GM18517 (cell line): ENCODE measurements at regions not wholly inside any gene's neighbourhood (a gene's known extent, or its start where the extent isn't known, plus 50 kb on each side); places are given as distances from the start of the nearest gene placed in this dataset.
"Not testable (repeated sequence)": the region's sequence is repeated elsewhere in the genome, so short reads cannot be mapped to it uniquely, and the experiment has no call there.

Experiments
- ATAC-seq: cut with Tn5 transposase; IDR thresholded peaks from one replicate; pipeline ENCODE4 v1.9.1; 2021; ENCODE audit warnings: mild to moderate bottlenecking, moderate library complexity; ENCODE audit not compliant: unreplicated experiment

- ATAC-seq: no peak
Observed at GRCh38 chr22:46026899-46027210, 49.9 kb upstream of the WNT7B start.

- ATAC-seq: no peak
Observed at GRCh38 chr22:46027211-46028105, 50.5 kb upstream of the WNT7B start.

GRCh38 chr22:46028106-46028991 lies 51.4 kb upstream of the WNT7B start:
- ATAC-seq: no peak

GRCh38 chr22:46029036-46029435 lies 52.1 kb upstream of the WNT7B start:
- no peak for ATAC-seq

GRCh38 chr22:46029574-46030200 lies 52.7 kb upstream of the WNT7B start:
- no peak for ATAC-seq

GRCh38 chr22:46030231-46030880 lies 53.4 kb upstream of the WNT7B start:
- ATAC-seq: no peak

- no peak for ATAC-seq
Observed at GRCh38 chr22:46031066-46031465, 54.1 kb upstream of the WNT7B start.

GRCh38 chr22:46031557-46031956 lies 54.6 kb upstream of the WNT7B start:
- ATAC-seq: no peak

GRCh38 chr22:46031965-46032851 lies 55.2 kb upstream of the WNT7B start:
- no peak for ATAC-seq

- ATAC-seq: no peak
Observed at GRCh38 chr22:46033256-46034200, 56.6 kb upstream of the WNT7B start.

GRCh38 chr22:46034480-46034879 lies 57.5 kb upstream of the WNT7B start:
- not testable (repeated sequence) for ATAC-seq

- ATAC-seq: no peak
Observed at GRCh38 chr22:46035380-46035741, 58.4 kb upstream of the WNT7B start.

- peak; percentile 91 for ATAC-seq
Observed at GRCh38 chr22:46035742-46036557, 59.0 kb upstream of the WNT7B start.

GRCh38 chr22:46036558-46037408 lies 59.8 kb upstream of the WNT7B start:
- ATAC-seq: no peak

- ATAC-seq: no peak
Observed at GRCh38 chr22:46038174-46038487, 61.2 kb upstream of the WNT7B start.

GRCh38 chr22:46038516-46039430 lies 61.8 kb upstream of the WNT7B start:
- ATAC-seq: no peak
